NCI-H1694 (cell line): ENCODE measurements at regions not wholly inside any gene's neighbourhood (a gene's known extent, or its start where the extent isn't known, plus 50 kb on each side); places are given as distances from the start of the nearest gene placed in this dataset.
"Not testable (repeated sequence)": the region's sequence is repeated elsewhere in the genome, so short reads cannot be mapped to it uniquely, and the experiment has no call there.

Source experiments
- DNase-seq: peaks from one replicate; lab custom pipeline; 2025; lab: John Stamatoyannopoulos, UW

- no peak for DNase-seq
Measured at GRCh38 chr2:146598791-146599190, 1246.0 kb upstream of the ACVR2A start.

GRCh38 chr2:146597291-146597690 lies 1247.5 kb upstream of the ACVR2A start:
- DNase-seq, result no peak

- DNase-seq, result no peak
Measured at GRCh38 chr2:146591908-146592307, 1252.9 kb upstream of the ACVR2A start.

- no peak for DNase-seq
Measured at GRCh38 chr2:146587291-146587713, 1257.5 kb upstream of the ACVR2A start.

GRCh38 chr2:146584316-146584715 lies 1260.5 kb upstream of the ACVR2A start:
- DNase-seq, result no peak

- DNase-seq, result no peak
Measured at GRCh38 chr2:146579147-146579930, 1265.5 kb upstream of the ACVR2A start.

- peak; percentile 65 for DNase-seq
Measured at GRCh38 chr2:146576339-146577111, 1268.3 kb upstream of the ACVR2A start.

- DNase-seq, result no peak
Measured at GRCh38 chr2:146572598-146572997, 1272.2 kb upstream of the ACVR2A start.

GRCh38 chr2:146561996-146562395 lies 1282.8 kb upstream of the ACVR2A start:
- no peak for DNase-seq

GRCh38 chr2:146547236-146547635 lies 1297.6 kb upstream of the ACVR2A start:
- no peak for DNase-seq

- DNase-seq, result no peak
Measured at GRCh38 chr2:146544701-146545100, 1300.1 kb upstream of the ACVR2A start.

- DNase-seq, result no peak
Measured at GRCh38 chr2:146541896-146542295, 1302.9 kb upstream of the ACVR2A start.

GRCh38 chr2:146540271-146540932 lies 1304.4 kb upstream of the ACVR2A start:
- no peak for DNase-seq

- not testable (repeated sequence) for DNase-seq
Measured at GRCh38 chr2:146539739-146540138, 1305.1 kb upstream of the ACVR2A start.

- DNase-seq, result no peak
Measured at GRCh38 chr2:146537477-146537876, 1307.4 kb upstream of the ACVR2A start.

GRCh38 chr2:146532509-146533147 lies 1312.2 kb upstream of the ACVR2A start:
- no peak for DNase-seq

- DNase-seq, result no peak
Measured at GRCh38 chr2:146532009-146532408, 1312.8 kb upstream of the ACVR2A start.

- DNase-seq, result no peak
Measured at GRCh38 chr2:146530886-146531285, 1313.9 kb upstream of the ACVR2A start.

GRCh38 chr2:146527166-146527565 lies 1317.7 kb upstream of the ACVR2A start:
- DNase-seq, result no peak

- DNase-seq, result peak; percentile 59
Measured at GRCh38 chr2:146523196-146523595, 1321.6 kb upstream of the ACVR2A start.

GRCh38 chr2:146506851-146507250 lies 1338.0 kb upstream of the ACVR2A start:
- DNase-seq, result no peak

GRCh38 chr2:146503366-146503765 lies 1341.5 kb upstream of the ACVR2A start:
- DNase-seq, result no peak
